Smooth muscle cell (in vitro differentiated cells): ENCODE measurements at regions not wholly inside any gene's neighbourhood (a gene's known extent, or its start where the extent isn't known, plus 50 kb on each side); places are given as distances from the start of the nearest gene placed in this dataset.

Experiments
- DNase-seq: peaks from one replicate; lab custom pipeline; 2025; ENCODE audit not compliant: unreplicated experiment; lab: John Stamatoyannopoulos, UW
- H2AFZ ChIP-seq: fragments of 200-600 bp; sonication (generic); 2 replicates; pipeline ENCODE4 v1.6.0; 2016; ENCODE audit warnings: antibody characterized with exemption, low read depth, mild to moderate bottlenecking
- H3F3A ChIP-seq: fragments of 200-600 bp; sonication (generic); 2 replicates; pipeline ENCODE4 v1.6.0; 2017; ENCODE audit warnings: antibody characterized with exemption, low read depth
- H3K27ac ChIP-seq: fragments of 200-600 bp; sonication (generic); 2 replicates; pipeline ENCODE4 v1.5.1; 2016; ENCODE audit warnings: low read depth, mild to moderate bottlenecking
- H3K27me3 ChIP-seq: fragments of 200-600 bp; sonication (generic); 2 replicates; pipeline ENCODE4 v1.6.1; 2016; ENCODE audit warnings: low read depth, mild to moderate bottlenecking
- H3K36me3 ChIP-seq: fragments of 200-600 bp; sonication (generic); 2 replicates; pipeline ENCODE4 v1.5.1; 2016; ENCODE audit warnings: low read depth
- H3K4me1 ChIP-seq: fragments of 200-600 bp; sonication (generic); 2 replicates; pipeline ENCODE4 v1.5.1; 2016; ENCODE audit warnings: low read depth
- H3K4me2 ChIP-seq: fragments of 200-600 bp; sonication (generic); 2 replicates; pipeline ENCODE4 v1.6.0; 2016; ENCODE audit warnings: mild to moderate bottlenecking
- H3K4me3 ChIP-seq: fragments of 200-600 bp; sonication (generic); 2 replicates; pipeline ENCODE4 v1.5.1; 2016; ENCODE audit warnings: mild to moderate bottlenecking
- H3K79me2 ChIP-seq: fragments of 200-600 bp; sonication (generic); 2 replicates; pipeline ENCODE4 v1.6.0; 2016; ENCODE audit warnings: low read depth, mild to moderate bottlenecking
- H3K9ac ChIP-seq: fragments of 200-600 bp; sonication (generic); 2 replicates; pipeline ENCODE4 v1.6.0; 2016; ENCODE audit warnings: low read depth
- H3K9me3 ChIP-seq: fragments of 200-600 bp; sonication (generic); replicated peaks from 2 replicates; pipeline ENCODE4 v1.5.1; 2016; ENCODE audit warnings: low read depth
- H4K20me1 ChIP-seq: fragments of 200-600 bp; sonication (generic); 2 replicates; pipeline ENCODE4 v1.6.0; 2016; ENCODE audit warnings: low read depth
- CTCF ChIP-seq: fragments of 200-600 bp; sonication (generic); IDR thresholded peaks from 2 replicates; pipeline ENCODE4 v1.5.1; 2017; ENCODE audit warnings: borderline replicate concordance, mild to moderate bottlenecking, antibody characterized with exemption; ENCODE audit not compliant: insufficient read depth, poor library complexity, severe bottlenecking
- WGBS: methylation state at CpG from one replicate; pipeline ENCODE4 v1.1.7; 2016; ENCODE audit warnings: low lambda C conversion rate; 5-methylcytosine and 5-hydroxymethylcytosine counted together

GRCh38 chr9:108058135-108058814 lies 568.7 kb upstream of the KLF4 start:
- DNase-seq, result no peak
- H3K27me3 ChIP-seq, result no peaks in the 10 kb centered on the region
- peaks cover 24% of the 10 kb centered on the region for H3F3A ChIP-seq
- no peaks in the 10 kb centered on the region for H4K20me1 ChIP-seq
- no peak overlapping the region for H2AFZ ChIP-seq
- 82% methylated on average over 6 of the region's 6 CpGs for WGBS
- no peaks in the 10 kb centered on the region for H3K79me2 ChIP-seq
- no peaks in the 10 kb centered on the region for H3K9me3 ChIP-seq
- no peaks in the 10 kb centered on the region for H3K36me3 ChIP-seq
- H3K4me3 ChIP-seq, result no peak overlapping the region
- TF ChIP-seq CTCF, result no peak
- no peak overlapping the region for H3K9ac ChIP-seq
- H3K4me1 ChIP-seq, result peaks cover 36% of the 10 kb centered on the region
- H3K27ac ChIP-seq, result peak overlapping the region; percentile 91
- peak overlapping the region; percentile 33 for H3K4me2 ChIP-seq

GRCh38 chr9:108057421-108058134 lies 568.0 kb upstream of the KLF4 start:
- no peaks in the 10 kb centered on the region for H3K9me3 ChIP-seq
- DNase-seq, result no peak
- H3K27ac ChIP-seq, result peak overlapping the region; percentile 91
- H3F3A ChIP-seq, result peaks cover 27% of the 10 kb centered on the region
- H3K79me2 ChIP-seq, result no peaks in the 10 kb centered on the region
- H3K4me1 ChIP-seq, result peaks cover 43% of the 10 kb centered on the region
- H4K20me1 ChIP-seq, result no peaks in the 10 kb centered on the region
- peak overlapping the region; percentile 44 for H3K9ac ChIP-seq
- WGBS, result 45% methylated on average over 7 of the region's 7 CpGs
- TF ChIP-seq CTCF, result no peak
- H3K27me3 ChIP-seq, result no peaks in the 10 kb centered on the region
- no peak overlapping the region for H3K4me3 ChIP-seq
- H3K36me3 ChIP-seq, result no peaks in the 10 kb centered on the region
- peak overlapping the region; percentile 69 for H3K4me2 ChIP-seq
- H2AFZ ChIP-seq, result no peak overlapping the region

- H3K4me2 ChIP-seq, result peak overlapping the region; percentile 69
- peak overlapping the region; percentile 44 for H3K9ac ChIP-seq
- DNase-seq, result no peak
- peak overlapping the region; percentile 91 for H3K27ac ChIP-seq
- no peaks in the 10 kb centered on the region for H3K79me2 ChIP-seq
- no peaks in the 10 kb centered on the region for H3K9me3 ChIP-seq
- 94% methylated on average over 1 of the region's 1 CpG for WGBS
- no peaks in the 10 kb centered on the region for H3K36me3 ChIP-seq
- H2AFZ ChIP-seq, result no peak overlapping the region
- H3K4me1 ChIP-seq, result peaks cover 50% of the 10 kb centered on the region
- no peak for TF ChIP-seq CTCF
- no peak overlapping the region for H3K4me3 ChIP-seq
- no peaks in the 10 kb centered on the region for H4K20me1 ChIP-seq
- H3F3A ChIP-seq, result peaks cover 27% of the 10 kb centered on the region
- H3K27me3 ChIP-seq, result no peaks in the 10 kb centered on the region
Measured at GRCh38 chr9:108056805-108057386, 567.3 kb upstream of the KLF4 start.
